CD4-positive, alpha-beta T cell (primary cell): ENCODE measurements at regions not wholly inside any gene's neighbourhood (a gene's known extent, or its start where the extent isn't known, plus 50 kb on each side); places are given as distances from the start of the nearest gene placed in this dataset.

ENCODE experiments used
- ATAC-seq: fragments of 200-7000 bp; cut with Tn5 transposase; one replicate; pipeline ENCODE4 v1.10.0; 2022; ENCODE audit warnings: mild to moderate bottlenecking; ENCODE audit not compliant: poor library complexity
- CTCF ChIA-PET: fragments of 350-600 bp; sonication (Branson Sonifier 250); formaldehyde crosslinking; loops from one replicate; lab custom pipeline; 2021; ENCODE audit warnings: antibody characterized with exemption, inconsistent platforms; lab: Charles Lee
- POLR2A ChIA-PET: fragments of 350-600 bp; sonication (Branson Sonifier 250); formaldehyde crosslinking; loops from one replicate; lab custom pipeline; 2021; ENCODE audit warnings: antibody characterized with exemption, inconsistent platforms; lab: Charles Lee
- DNase-seq, 14 experiments: peaks; one replicate each; pipeline ENCODE4 v3.0.0-alpha.2; 2013 to 2020; ENCODE audit warnings: mixed read lengths in 2 of 14
- H3K27ac ChIP-seq, 2 donors: one replicate each; pipeline versions ENCODE4 v1.5.1 to v1.7.0; 2013; ENCODE audit warnings: low read length in 2 of 2, low read depth in 1 of 2, mild to moderate bottlenecking in 1 of 2
- H3K27me3 ChIP-seq, 2 experiments: 1 replicate in 1 of 2; 2 replicates in 1 of 2; pipeline versions ENCODE4 v1.6.1 to v1.7.0; 2013; ENCODE audit warnings: low read length in 2 of 2, control low read depth in 1 of 2, mild to moderate bottlenecking in 1 of 2, moderate library complexity in 1 of 2; ENCODE audit not compliant: insufficient read depth in 2 of 2, control insufficient read depth in 1 of 2
- H3K36me3 ChIP-seq: one replicate; pipeline ENCODE4 v1.6.1; 2013; ENCODE audit warnings: low read length, control low read depth; ENCODE audit not compliant: insufficient read depth
- H3K4me1 ChIP-seq: one replicate; pipeline ENCODE4 v1.6.1; 2013; ENCODE audit warnings: low read length, control low read depth; ENCODE audit not compliant: insufficient read depth
- H3K4me3 ChIP-seq: one replicate; pipeline ENCODE4 v1.5.1; 2013; ENCODE audit warnings: mild to moderate bottlenecking, low read length, moderate library complexity
- H3K9me3 ChIP-seq, 2 experiments: 1 replicate in 1 of 2; 2 replicates in 1 of 2; pipeline versions ENCODE4 v1.6.1 to v1.7.0; 2013; ENCODE audit warnings: low read length in 2 of 2, mild to moderate bottlenecking in 2 of 2, control low read depth in 1 of 2, moderate library complexity in 1 of 2; ENCODE audit not compliant: control insufficient read depth in 1 of 2, insufficient read depth in 1 of 2
- H3K27ac Mint-ChIP-seq: one replicate; pipeline ENCODE4 v1.8.0; 2020; ENCODE audit warnings: mixed read lengths
- H3K27me3 Mint-ChIP-seq: one replicate; pipeline ENCODE4 v1.8.0; 2021; ENCODE audit warnings: mixed read lengths
- H3K36me3 Mint-ChIP-seq: one replicate; pipeline ENCODE4 v1.8.0; 2021; ENCODE audit warnings: low read depth, mixed read lengths
- H3K4me1 Mint-ChIP-seq: one replicate; pipeline ENCODE4 v1.8.0; 2021; ENCODE audit warnings: low read depth, mixed read lengths
- H3K4me3 Mint-ChIP-seq: one replicate; pipeline ENCODE4 v1.8.0; 2020; ENCODE audit warnings: mild to moderate bottlenecking, mixed read lengths
- H3K9me3 Mint-ChIP-seq: one replicate; pipeline ENCODE4 v1.8.0; 2020; ENCODE audit warnings: mixed read lengths
- intact Hi-C, 2 experiments: fragments of 100-400 bp; cut with DNase I in 1 of 2; cut with micrococcal nuclease in 1 of 2; formaldehyde crosslinking; loops; one replicate each; pipeline versions ENCODE4 v1.15.1 to v1.9.0; 2023 to 2025; cut with DNase I, micrococcal nuclease
- TF ChIP-seq, protein P1 (sequence below): fragments of 200-600 bp; IDR thresholded peaks from one replicate; pipeline ENCODE4 v1.8.0; 2022; ENCODE audit warnings: antibody characterized with exemption, mild to moderate bottlenecking

GRCh38 chr4:135238940-135239339, 1037.4 kb upstream of the PABPC4L start:
- H3K4me1 Mint-ChIP-seq = no peaks in the 10 kb centered on the region
- peaks cover 0 to 4% of the 10 kb centered on the region in 2 experiments for H3K9me3 ChIP-seq
- H3K4me3 ChIP-seq = no peak overlapping the region
- H3K27ac ChIP-seq = no peak overlapping the region
- no peaks in the 10 kb centered on the region for H3K27me3 ChIP-seq
- TF ChIP-seq, protein P1, sequence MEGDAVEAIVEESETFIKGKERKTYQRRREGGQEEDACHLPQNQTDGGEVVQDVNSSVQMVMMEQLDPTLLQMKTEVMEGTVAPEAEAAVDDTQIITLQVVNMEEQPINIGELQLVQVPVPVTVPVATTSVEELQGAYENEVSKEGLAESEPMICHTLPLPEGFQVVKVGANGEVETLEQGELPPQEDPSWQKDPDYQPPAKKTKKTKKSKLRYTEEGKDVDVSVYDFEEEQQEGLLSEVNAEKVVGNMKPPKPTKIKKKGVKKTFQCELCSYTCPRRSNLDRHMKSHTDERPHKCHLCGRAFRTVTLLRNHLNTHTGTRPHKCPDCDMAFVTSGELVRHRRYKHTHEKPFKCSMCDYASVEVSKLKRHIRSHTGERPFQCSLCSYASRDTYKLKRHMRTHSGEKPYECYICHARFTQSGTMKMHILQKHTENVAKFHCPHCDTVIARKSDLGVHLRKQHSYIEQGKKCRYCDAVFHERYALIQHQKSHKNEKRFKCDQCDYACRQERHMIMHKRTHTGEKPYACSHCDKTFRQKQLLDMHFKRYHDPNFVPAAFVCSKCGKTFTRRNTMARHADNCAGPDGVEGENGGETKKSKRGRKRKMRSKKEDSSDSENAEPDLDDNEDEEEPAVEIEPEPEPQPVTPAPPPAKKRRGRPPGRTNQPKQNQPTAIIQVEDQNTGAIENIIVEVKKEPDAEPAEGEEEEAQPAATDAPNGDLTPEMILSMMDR = no peak
- ATAC-seq = no peak
- intact Hi-C loops = no loop called here
- no peak for DNase-seq
- ChIA-PET CTCF (no interaction called here), POLR2A (no interaction called here)
- H3K4me1 ChIP-seq = no peaks in the 10 kb centered on the region
- H3K36me3 ChIP-seq = no peaks in the 10 kb centered on the region
- H3K9me3 Mint-ChIP-seq = no peaks in the 10 kb centered on the region
- H3K36me3 Mint-ChIP-seq = no peaks in the 10 kb centered on the region
- no peak overlapping the region for H3K4me3 Mint-ChIP-seq
- no peak overlapping the region for H3K27ac Mint-ChIP-seq
- H3K27me3 Mint-ChIP-seq = no peaks in the 10 kb centered on the region

DNA sequence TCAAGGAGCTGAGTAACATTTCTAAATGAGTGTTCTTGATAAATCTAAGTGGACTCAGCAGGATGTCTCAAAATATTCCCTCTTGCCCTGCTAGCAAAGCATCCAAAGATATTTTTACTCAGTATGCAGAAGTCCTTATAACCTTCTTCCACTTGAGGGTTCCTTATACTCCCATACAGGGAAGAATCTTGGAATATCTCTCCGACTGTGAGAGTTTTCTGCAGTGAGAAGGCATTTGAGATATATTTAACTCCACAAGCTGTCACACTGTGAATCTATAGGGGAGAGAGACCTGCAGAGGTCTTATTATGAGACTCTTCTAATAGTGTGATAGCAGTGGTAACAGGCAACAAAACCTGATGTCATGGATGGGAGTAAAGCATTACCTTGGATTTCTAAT, 1034.5 kb upstream of the PABPC4L start:
- POLR2A ChIA-PET = no interaction called here
- no peaks in the 10 kb centered on the region for H3K36me3 ChIP-seq
- no peaks in the 10 kb centered on the region for H3K4me1 Mint-ChIP-seq

GRCh38 chr4:135227842-135228241, 1026.3 kb upstream of the PABPC4L start:
- DNase-seq (no peak), ATAC-seq (no peak)
- intact Hi-C loops = no loop called here
- no peaks in the 10 kb centered on the region for H3K27me3 Mint-ChIP-seq
- TF ChIP-seq, protein P1 = no peak
- H3K4me3 ChIP-seq = no peak overlapping the region
- no peaks in the 10 kb centered on the region for H3K27me3 ChIP-seq
- no peaks in the 10 kb centered on the region for H3K36me3 ChIP-seq
- H3K4me1 Mint-ChIP-seq = no peaks in the 10 kb centered on the region
- no peaks in the 10 kb centered on the region for H3K36me3 Mint-ChIP-seq
- no peak overlapping the region for H3K27ac Mint-ChIP-seq
- H3K4me1 ChIP-seq = no peaks in the 10 kb centered on the region
- ChIA-PET CTCF (no interaction called here), POLR2A (no interaction called here)
- H3K9me3 ChIP-seq = peaks cover 4 to 6% of the 10 kb centered on the region in 2 experiments
- H3K27ac ChIP-seq = no peak overlapping the region
- peaks cover 8% of the 10 kb centered on the region for H3K9me3 Mint-ChIP-seq
- no peak overlapping the region for H3K4me3 Mint-ChIP-seq

More for the DNA sequence above, 1034.5 kb upstream of the PABPC4L start:
- CTCF ChIA-PET = no interaction called here
- Histone ChIP-seq H3K4me1 (no peaks in the 10 kb centered on the region), H3K9me3 (peaks cover 0 to 5% of the 10 kb centered on the region in 2 experiments), H3K27me3 (no peaks in the 10 kb centered on the region), H3K27ac (no peak overlapping the region), H3K4me3 (no peak overlapping the region)
- ATAC-seq = no peak
- no peak overlapping the region for H3K27ac Mint-ChIP-seq
- no peaks in the 10 kb centered on the region for H3K36me3 Mint-ChIP-seq
- no peak for DNase-seq
- H3K9me3 Mint-ChIP-seq = no peaks in the 10 kb centered on the region
- no peaks in the 10 kb centered on the region for H3K27me3 Mint-ChIP-seq
- intact Hi-C loops = no loop called here
- no peak overlapping the region for H3K4me3 Mint-ChIP-seq
- TF ChIP-seq, protein P1 = no peak
